ENCODE measurements at regions not wholly inside any gene's neighbourhood (a gene's known extent, or its start where the extent isn't known, plus 50 kb on each side); places are given as distances from the start of the nearest gene placed in this dataset.

- no peak for DNase-seq
Measured at GRCh38 chr1:168970926-168971659, 135.4 kb upstream of the ATP1B1 start.

GRCh38 chr1:168972225-168972624 is 134.3 kb upstream of the ATP1B1 start:
- no peak for DNase-seq

GRCh38 chr1:168972887-168973286 is 133.6 kb upstream of the ATP1B1 start:
- DNase-seq: peak; percentile 23

GRCh38 chr1:168974117-168974516 is 132.4 kb upstream of the ATP1B1 start:
- no peak for DNase-seq

- no peak for DNase-seq
Measured at GRCh38 chr1:168974611-168975010, 131.9 kb upstream of the ATP1B1 start.

- no peak for DNase-seq
Measured at GRCh38 chr1:168976267-168976666, 130.2 kb upstream of the ATP1B1 start.

GRCh38 chr1:168977618-168978017 is 128.9 kb upstream of the ATP1B1 start:
- DNase-seq: no peak

GRCh38 chr1:168979276-168979675 is 127.2 kb upstream of the ATP1B1 start:
- DNase-seq: no peak

- DNase-seq: no peak
Measured at GRCh38 chr1:168980180-168980579, 126.3 kb upstream of the ATP1B1 start.

GRCh38 chr1:168980656-168981055 is 125.8 kb upstream of the ATP1B1 start:
- DNase-seq: no peak

- no peak for DNase-seq
Measured at GRCh38 chr1:168982778-168983177, 123.7 kb upstream of the ATP1B1 start.

GRCh38 chr1:168987330-168987729 is 119.2 kb upstream of the ATP1B1 start:
- DNase-seq: no peak

GRCh38 chr1:168987923-168988322 is 118.6 kb upstream of the ATP1B1 start:
- no peak for DNase-seq

- DNase-seq: no peak
Measured at GRCh38 chr1:168989985-168990384, 116.5 kb upstream of the ATP1B1 start.

GRCh38 chr1:168991667-168992475 is 114.6 kb upstream of the ATP1B1 start:
- DNase-seq: no peak

GRCh38 chr1:169001353-169001752 is 105.1 kb upstream of the ATP1B1 start:
- no peak for DNase-seq

- no peak for DNase-seq
Measured at GRCh38 chr1:169003864-169004516, 102.5 kb upstream of the ATP1B1 start.

- no peak for DNase-seq
Measured at GRCh38 chr1:169005776-169006175, 100.7 kb upstream of the ATP1B1 start.

GRCh38 chr1:169009666-169010065 is 96.8 kb upstream of the ATP1B1 start:
- DNase-seq: no peak

- no peak for DNase-seq
Measured at GRCh38 chr1:169012416-169012815, 94.1 kb upstream of the ATP1B1 start.

- DNase-seq: no peak
Measured at GRCh38 chr1:169013821-169014220, 92.7 kb upstream of the ATP1B1 start.

GRCh38 chr1:169015464-169015863 is 91.0 kb upstream of the ATP1B1 start:
- no peak for DNase-seq

GRCh38 chr1:169018751-169019150 is 87.7 kb upstream of the ATP1B1 start:
- no peak for DNase-seq

Measured in NCI-H1694 treated with DMSO at 0.1 percent for 48 hours (cell line).